NCI-H69 (cell line): ENCODE measurements at regions not wholly inside any gene's neighbourhood (a gene's known extent, or its start where the extent isn't known, plus 50 kb on each side); places are given as distances from the start of the nearest gene placed in this dataset.
"Not testable (repeated sequence)": the region's sequence is repeated elsewhere in the genome, so short reads cannot be mapped to it uniquely, and the experiment has no call there.

Experiments used
- DNase-seq: peaks from one replicate; lab custom pipeline; 2025; lab: John Stamatoyannopoulos, UW

DNA sequence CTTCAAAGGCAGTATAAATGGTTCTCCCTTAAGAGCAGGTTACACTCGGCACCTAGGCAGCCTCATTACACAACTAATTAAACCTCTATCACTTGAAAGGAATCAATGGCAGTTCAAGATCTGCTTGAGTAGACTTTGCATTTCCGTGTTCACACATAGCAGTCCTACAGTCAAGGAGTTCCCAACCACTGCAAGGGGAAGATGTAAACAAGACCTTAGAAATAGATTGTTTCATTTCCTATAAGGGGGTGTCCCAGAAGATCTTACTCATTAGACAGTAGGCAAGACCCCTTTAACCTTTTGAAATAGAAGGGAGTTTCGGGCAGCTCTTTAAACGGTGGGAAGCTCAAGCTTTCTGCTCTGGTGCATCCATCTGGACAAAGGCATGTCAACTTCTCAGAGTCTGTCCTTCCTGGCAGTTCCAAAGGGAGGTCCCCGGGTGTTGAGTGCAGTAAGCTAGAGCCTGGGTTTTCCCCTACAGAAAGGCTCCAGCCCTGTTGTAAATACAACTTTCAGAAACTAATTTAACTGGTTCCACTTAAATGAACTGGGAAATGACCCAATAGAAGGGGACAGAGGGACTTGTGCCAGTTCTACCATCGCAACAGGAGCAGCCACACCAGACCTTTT lies 150.8 kb downstream of the RBMX2 start:
- no peak for DNase-seq

DNA sequence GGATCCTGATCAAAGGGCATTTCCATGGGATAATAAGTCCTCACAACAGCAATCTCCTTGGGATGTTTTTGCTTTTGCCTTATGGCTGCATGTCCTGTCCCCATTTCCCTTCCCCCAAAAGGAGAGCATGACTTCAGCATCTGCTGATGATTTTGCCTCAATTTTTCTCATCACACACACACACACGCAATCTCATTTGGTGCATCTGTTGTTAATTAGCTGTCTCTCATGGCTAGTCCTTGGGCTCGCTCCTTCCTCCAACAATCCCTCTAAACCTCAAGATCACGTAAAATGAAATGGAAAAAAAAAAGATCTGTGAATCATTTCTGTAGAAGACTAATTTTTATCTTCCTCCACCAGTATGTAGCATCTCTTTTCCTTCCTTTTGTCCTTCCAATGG lies 153.6 kb downstream of the RBMX2 start:
- DNase-seq, result no peak

GRCh38 chrX:130555757-130556156 lies 154.0 kb downstream of the RBMX2 start:
- DNase-seq, result no peak

GRCh38 chrX:130556951-130557350 lies 155.2 kb downstream of the RBMX2 start:
- DNase-seq, result no peak

GRCh38 chrX:130560544-130560943 lies 158.8 kb downstream of the RBMX2 start:
- no peak for DNase-seq

- no peak for DNase-seq
These were observed 160.1 kb downstream of the RBMX2 start for GRCh38 chrX:130561930-130562329.

DNA sequence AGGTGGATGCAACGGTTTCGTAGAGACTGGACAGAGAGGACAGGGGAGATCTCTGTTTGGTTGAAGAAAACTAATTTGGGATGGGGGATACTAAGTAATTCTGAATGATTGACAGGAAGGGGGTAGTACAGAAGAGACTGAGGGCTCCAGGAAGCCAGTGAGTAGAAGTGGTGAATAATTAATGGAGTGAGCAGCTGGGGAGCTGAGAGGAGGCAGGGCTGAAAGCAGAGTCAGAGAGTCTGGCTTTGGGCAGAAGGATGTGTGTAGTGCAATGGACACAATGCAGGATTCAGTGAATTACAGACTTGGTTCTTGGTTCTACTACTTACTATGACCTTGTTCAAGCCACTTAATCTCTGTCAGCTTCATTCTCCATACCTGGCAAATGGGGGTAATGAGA lies 161.7 kb downstream of the RBMX2 start:
- no peak for DNase-seq

DNA sequence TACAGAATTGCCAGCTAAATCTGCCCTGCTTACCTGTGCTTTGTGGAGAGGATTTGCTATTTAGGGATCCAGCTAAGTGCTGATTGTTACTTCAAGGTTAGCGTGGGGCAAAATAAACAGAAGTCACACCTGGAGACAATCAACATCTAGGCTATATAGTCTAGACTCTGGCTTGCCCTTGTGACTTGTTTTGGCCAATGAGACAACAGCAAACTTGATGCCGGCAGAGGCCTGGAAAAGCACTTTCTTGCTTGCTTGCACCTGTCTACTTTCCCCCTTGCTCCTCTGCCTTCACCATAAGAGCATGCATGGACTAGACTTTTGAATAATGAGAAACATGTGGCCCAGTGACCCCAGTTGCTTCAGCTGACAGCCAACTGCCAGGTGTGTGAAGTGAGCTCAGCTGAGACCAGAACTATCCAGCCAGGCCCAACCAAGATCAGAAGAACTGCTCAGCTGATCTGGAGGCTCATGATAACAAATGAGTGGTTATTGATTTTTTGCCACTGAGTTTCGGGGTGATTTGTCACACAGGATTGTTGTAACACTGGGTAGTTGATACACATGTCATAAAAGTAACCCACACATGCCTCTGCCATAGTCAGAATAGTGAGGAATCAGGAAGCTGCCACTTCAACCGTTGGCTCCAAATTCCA lies 164.4 kb downstream of the RBMX2 start:
- peak; percentile 40 for DNase-seq

GRCh38 chrX:130573030-130573429 lies 171.2 kb downstream of the RBMX2 start:
- not testable (repeated sequence) for DNase-seq
